ENCODE measurements at regions not wholly inside any gene's neighbourhood (a gene's known extent, or its start where the extent isn't known, plus 50 kb on each side); places are given as distances from the start of the nearest gene placed in this dataset.

DNA sequence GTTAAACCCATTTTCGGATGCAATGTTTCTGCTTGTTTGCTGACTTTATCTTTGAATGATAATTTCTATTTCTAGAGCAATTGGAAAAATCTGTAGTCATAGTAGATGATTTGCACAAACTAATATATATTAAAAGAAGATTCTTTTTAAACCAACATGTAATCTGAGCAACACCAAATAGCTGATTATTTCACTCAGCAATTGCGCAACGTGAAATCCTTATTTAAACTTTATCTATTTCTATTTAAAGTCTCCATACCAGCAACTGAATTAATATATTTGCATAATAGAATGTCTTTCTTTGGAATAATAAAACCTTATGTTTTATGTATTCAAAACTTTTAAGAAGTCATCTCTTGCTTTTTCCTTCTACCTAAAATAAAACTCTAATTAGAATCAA, 1132.4 kb downstream of the FLRT2 start:
- Histone ChIP-seq H3K79me2 (ENCODE audit: control insufficient read depth, low read length) (no peaks in the 10 kb centered on the region), H4K20me1 (ENCODE audit: control insufficient read depth, insufficient read depth, low read depth, low read length) (no peaks in the 10 kb centered on the region), H3K9me2 (replicated peaks; ENCODE audit: control insufficient read depth, low read length) (no peaks in the 10 kb centered on the region), H3K4me3 (ENCODE audit: low read length) (no peak overlapping the region), H3K27ac (ENCODE audit: low read depth, low read length) (no peak overlapping the region), H3K36me3 (ENCODE audit: control insufficient read depth, low read length) (no peaks in the 10 kb centered on the region), H3F3A (ENCODE audit: control insufficient read depth, insufficient read depth) (no peaks in the 10 kb centered on the region), H3K27me3 (ENCODE audit: control insufficient read depth, low read length) (no peaks in the 10 kb centered on the region), H3K9me3 (ENCODE audit: control insufficient read depth, insufficient read depth, low read length) (no peaks in the 10 kb centered on the region), H3K4me2 (ENCODE audit: low read length) (no peak overlapping the region), H3K4me1 (ENCODE audit: control insufficient read depth, low read length) (no peaks in the 10 kb centered on the region)
- no peak for TF ChIP-seq EZH2phosphoT487 (IDR thresholded peaks at IDR 0.05; ENCODE audit: borderline replicate concordance, low read length)
- TF ChIP-seq, protein P1, sequence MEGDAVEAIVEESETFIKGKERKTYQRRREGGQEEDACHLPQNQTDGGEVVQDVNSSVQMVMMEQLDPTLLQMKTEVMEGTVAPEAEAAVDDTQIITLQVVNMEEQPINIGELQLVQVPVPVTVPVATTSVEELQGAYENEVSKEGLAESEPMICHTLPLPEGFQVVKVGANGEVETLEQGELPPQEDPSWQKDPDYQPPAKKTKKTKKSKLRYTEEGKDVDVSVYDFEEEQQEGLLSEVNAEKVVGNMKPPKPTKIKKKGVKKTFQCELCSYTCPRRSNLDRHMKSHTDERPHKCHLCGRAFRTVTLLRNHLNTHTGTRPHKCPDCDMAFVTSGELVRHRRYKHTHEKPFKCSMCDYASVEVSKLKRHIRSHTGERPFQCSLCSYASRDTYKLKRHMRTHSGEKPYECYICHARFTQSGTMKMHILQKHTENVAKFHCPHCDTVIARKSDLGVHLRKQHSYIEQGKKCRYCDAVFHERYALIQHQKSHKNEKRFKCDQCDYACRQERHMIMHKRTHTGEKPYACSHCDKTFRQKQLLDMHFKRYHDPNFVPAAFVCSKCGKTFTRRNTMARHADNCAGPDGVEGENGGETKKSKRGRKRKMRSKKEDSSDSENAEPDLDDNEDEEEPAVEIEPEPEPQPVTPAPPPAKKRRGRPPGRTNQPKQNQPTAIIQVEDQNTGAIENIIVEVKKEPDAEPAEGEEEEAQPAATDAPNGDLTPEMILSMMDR (IDR thresholded peaks at IDR 0.05; ENCODE audit: low read depth, low read length, poor library complexity, severe bottlenecking), result no peak

DNA sequence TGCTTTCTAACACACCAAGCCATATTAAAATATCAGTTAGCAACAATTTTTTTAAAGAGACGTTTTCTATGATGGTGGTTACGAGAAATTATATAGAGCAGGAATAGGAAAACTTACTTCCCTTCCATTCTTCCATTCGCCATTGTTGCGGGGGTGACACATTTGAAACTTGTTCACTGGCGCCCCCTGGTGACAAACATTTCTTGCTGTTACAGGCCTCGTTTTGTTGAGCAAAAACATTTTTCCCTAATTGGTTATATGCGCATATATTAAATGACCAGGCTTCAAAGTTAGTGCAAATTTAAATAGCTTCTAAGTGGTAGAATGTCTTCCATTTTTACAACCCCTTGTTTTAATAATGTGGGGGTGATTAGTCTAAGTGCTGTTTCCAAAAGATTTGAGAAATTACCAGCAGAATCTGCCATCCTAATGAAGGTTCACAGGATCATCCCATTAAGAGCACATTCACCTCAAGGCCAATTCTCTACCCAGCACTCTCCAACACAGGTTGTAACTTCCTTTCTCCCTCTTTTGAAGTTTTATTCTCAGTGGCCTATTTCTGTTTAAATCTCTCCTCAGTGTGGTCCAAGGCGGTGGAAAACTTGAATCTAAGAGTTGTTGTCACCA, 1124.7 kb downstream of the FLRT2 start:
- H3K36me3 ChIP-seq (ENCODE audit: control insufficient read depth, low read length), result no peaks in the 10 kb centered on the region
- no peaks in the 10 kb centered on the region for H4K20me1 ChIP-seq (ENCODE audit: control insufficient read depth, insufficient read depth, low read depth, low read length)
- no peaks in the 10 kb centered on the region for H3K27me3 ChIP-seq (ENCODE audit: control insufficient read depth, low read length)
- no peaks in the 10 kb centered on the region for H3K9me2 ChIP-seq (replicated peaks; ENCODE audit: control insufficient read depth, low read length)
- H3K4me1 ChIP-seq (ENCODE audit: control insufficient read depth, low read length), result no peaks in the 10 kb centered on the region
- H3K79me2 ChIP-seq (ENCODE audit: control insufficient read depth, low read length), result no peaks in the 10 kb centered on the region
- H3K4me3 ChIP-seq (ENCODE audit: low read length), result no peak overlapping the region
- H3K4me2 ChIP-seq (ENCODE audit: low read length), result no peak overlapping the region
- no peak overlapping the region for H3K27ac ChIP-seq (ENCODE audit: low read depth, low read length)
- no peak for TF ChIP-seq EZH2phosphoT487 (IDR thresholded peaks at IDR 0.05; ENCODE audit: borderline replicate concordance, low read length)
- TF ChIP-seq, protein P1 (IDR thresholded peaks at IDR 0.05; ENCODE audit: low read depth, low read length, poor library complexity, severe bottlenecking), result peak; percentile 82
- no peaks in the 10 kb centered on the region for H3F3A ChIP-seq (ENCODE audit: control insufficient read depth, insufficient read depth)
- H3K9me3 ChIP-seq (ENCODE audit: control insufficient read depth, insufficient read depth, low read length), result no peaks in the 10 kb centered on the region

DNA sequence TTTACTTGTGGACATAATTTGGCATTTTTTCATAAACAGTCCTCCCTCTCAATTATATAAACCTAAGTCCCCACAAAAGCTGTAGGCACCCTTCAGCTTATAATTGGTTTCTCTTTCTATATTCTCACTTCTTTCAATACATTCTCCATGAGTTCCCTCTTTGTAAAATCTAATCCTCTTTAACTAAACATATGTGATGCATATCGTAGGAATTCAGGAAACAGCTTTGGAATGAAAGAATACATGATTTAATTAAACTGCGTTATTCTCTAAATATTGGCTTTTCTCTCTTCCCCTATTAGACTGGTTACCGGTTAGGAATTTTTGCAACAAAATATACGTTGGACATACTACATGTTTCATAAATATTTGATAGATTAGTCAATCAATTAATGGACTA, 1122.6 kb downstream of the FLRT2 start:
- no peaks in the 10 kb centered on the region for H3K9me2 ChIP-seq (replicated peaks; ENCODE audit: control insufficient read depth, low read length)
- no peaks in the 10 kb centered on the region for H3K27me3 ChIP-seq (ENCODE audit: control insufficient read depth, low read length)
- H4K20me1 ChIP-seq (ENCODE audit: control insufficient read depth, insufficient read depth, low read depth, low read length), result no peaks in the 10 kb centered on the region
- no peaks in the 10 kb centered on the region for H3K9me3 ChIP-seq (ENCODE audit: control insufficient read depth, insufficient read depth, low read length)
- no peaks in the 10 kb centered on the region for H3K4me1 ChIP-seq (ENCODE audit: control insufficient read depth, low read length)
- TF ChIP-seq, protein P1 (IDR thresholded peaks at IDR 0.05; ENCODE audit: low read depth, low read length, poor library complexity, severe bottlenecking), result no peak
- no peak for TF ChIP-seq EZH2phosphoT487 (IDR thresholded peaks at IDR 0.05; ENCODE audit: borderline replicate concordance, low read length)
- no peaks in the 10 kb centered on the region for H3K79me2 ChIP-seq (ENCODE audit: control insufficient read depth, low read length)
- H3F3A ChIP-seq (ENCODE audit: control insufficient read depth, insufficient read depth), result no peaks in the 10 kb centered on the region
- H3K27ac ChIP-seq (ENCODE audit: low read depth, low read length), result no peak overlapping the region
- H3K36me3 ChIP-seq (ENCODE audit: control insufficient read depth, low read length), result no peaks in the 10 kb centered on the region
- no peak overlapping the region for H3K4me2 ChIP-seq (ENCODE audit: low read length)
- no peak overlapping the region for H3K4me3 ChIP-seq (ENCODE audit: low read length)
